Left hindlimb (tissue), 1 donor: ENCODE measurements at regions not wholly inside any gene's neighbourhood (a gene's known extent, or its start where the extent isn't known, plus 50 kb on each side); places are given as distances from the start of the nearest gene placed in this dataset.
"Not testable (repeated sequence)": the region's sequence is repeated elsewhere in the genome, so short reads cannot be mapped to it uniquely, and the experiment has no call there.

Source experiments
- DNase-seq: peaks from one replicate; pipeline ENCODE4 v3.0.0-alpha.2; 2018

DNA sequence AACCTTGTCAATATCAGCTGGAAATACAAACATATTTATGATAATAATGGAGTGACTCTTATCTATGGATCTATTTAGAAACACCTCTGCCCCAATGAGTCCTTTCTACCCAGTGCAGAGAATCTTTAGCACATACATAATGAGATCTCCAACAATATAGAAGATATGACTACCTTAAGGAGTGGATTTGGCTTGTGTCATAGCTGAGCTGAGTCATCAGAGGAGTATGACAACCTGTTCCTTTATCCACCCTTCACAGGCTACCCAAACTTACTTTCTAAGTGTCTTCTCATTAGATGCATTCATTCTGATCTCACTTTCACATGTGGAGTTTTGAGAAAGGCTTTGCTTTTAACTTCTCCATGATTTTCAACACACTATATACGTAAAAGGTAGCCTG is 1218.9 kb downstream of the DSC3 start:
- no peak for DNase-seq

DNA sequence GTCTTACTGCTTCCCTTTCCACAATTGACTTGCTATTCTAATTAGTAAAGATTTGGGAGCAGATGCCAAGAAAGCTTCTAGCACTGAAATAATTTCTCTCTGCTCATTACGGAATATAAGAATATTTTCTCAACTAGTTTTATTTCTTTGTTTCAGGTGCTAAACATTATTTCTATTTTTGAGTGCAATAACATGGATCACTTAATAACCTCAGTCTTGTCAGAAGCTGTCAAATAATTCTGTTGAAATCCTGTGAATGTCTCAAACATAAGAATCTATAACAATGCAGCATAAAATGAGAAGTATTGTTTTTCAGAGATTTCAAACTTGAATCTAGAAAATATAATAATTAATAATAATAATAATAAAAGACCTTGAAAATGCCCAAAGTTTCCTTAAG is 1221.0 kb downstream of the DSC3 start:
- DNase-seq: no peak

DNA sequence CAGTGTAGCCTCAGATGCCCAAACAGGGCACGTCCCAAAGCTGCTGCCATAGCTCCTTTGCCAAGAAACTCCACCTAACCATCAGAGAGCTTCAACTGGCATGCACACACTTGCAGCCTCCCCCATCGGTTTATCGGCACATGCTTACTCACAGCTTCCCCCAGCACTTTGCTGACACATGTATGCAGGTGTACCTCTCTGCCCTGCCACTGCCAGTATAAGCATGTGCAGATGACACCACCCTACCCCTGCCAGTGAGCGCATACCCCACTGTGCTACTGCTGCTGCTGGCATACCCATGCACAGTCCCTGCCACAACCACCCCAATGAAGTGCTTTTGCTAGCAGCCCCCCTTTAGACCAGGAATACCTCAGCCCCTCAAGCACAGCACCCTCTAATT is 1231.0 kb downstream of the DSC3 start:
- no peak for DNase-seq

GRCh38 chr18:29780816-29781215 is 1261.7 kb downstream of the DSC3 start:
- DNase-seq: no peak

DNA sequence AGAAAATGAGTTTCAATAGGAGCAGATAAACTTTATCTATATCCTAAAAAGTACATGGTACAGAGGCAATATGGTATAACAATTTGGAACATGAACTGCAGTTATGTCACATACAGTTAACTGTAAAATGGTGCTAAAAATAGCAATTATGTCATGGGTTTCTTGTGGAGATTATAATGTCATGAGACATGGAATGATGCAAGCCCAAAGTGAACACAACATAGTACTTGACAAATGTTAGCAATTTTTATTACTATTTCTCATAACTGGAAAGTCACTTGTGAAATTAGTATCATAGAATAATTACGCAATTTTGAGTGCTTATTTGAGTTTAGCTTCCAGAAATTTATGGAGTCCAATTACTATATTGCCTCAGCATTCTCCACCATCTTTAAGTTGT is 1263.4 kb downstream of the DSC3 start:
- no peak for DNase-seq

DNA sequence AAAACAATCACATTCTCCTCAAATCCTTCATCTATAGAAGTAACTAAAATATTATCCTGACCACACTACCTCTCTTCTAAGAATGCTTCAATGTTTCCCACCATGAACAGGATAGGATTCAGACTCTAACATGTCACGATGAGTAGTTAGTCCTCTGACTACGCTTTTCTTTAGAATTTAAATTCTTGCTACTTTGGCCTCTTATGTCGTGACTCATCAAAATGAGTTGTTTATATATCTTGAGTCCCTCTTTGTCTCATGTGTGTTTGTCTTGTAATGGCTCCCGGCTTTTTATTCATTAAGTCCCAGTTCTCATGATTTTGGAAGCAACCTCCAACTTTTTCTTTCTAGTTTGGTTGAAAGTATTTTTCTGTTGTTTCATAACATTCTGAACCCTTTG is 1289.2 kb downstream of the DSC3 start:
- DNase-seq: no peak

DNA sequence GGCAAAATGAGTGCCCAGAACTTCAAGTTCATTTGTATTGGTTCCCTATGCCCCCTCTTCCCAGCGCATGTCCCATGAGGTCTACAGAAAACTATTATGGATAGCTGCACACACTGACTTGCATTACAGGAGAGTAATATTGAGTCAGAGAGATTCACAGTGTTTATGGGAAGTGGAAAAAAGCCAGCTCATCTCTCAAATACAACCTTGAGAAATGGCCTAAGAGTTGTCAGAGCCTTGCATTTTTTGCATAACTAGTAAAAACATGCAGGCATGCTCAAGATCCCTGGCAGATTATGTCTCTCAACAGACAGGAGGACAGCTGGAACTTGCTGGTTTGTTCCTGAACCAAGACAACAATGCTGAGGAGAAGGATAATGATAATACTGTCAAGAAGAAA is 1292.8 kb downstream of the DSC3 start:
- DNase-seq: no peak

DNA sequence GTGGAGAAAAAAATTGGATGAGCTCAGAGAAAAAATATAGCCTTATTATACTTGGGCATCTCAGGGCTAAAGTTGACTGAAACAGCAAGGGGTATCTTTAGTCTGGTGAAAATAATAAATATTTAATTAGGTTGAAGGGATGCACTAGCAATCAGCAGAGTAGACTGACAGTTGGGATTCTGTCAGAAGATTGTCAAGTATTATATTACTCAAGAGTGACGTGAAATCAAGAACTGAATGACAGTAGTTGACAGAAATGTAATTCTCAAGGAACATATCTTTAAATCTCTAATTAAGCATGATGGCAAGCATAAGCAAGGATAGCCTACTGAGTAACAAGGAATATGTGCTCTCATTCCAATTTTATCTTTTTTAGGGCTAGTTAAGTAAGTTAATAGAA is 1301.1 kb downstream of the DSC3 start:
- DNase-seq: no peak

DNA sequence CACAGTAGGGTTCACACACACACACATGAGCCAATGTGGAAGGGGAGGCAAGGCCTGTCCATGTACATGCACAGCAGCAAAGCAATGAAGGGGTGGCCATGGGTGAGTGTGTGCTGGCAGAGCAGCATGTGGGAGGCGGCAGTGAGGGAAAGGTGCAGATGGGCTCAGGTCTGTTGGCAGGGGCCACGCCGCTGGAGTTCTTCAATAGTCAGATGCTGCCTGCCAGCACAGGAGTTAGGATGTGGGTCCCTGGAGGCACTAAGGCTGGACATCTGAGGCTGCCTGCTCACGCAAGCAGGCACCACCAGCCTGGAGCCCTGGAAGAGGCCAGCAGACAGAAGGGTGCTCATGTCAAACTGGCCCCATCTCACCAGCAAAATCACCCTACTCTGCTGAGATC is 1304.9 kb downstream of the DSC3 start:
- no peak for DNase-seq

DNA sequence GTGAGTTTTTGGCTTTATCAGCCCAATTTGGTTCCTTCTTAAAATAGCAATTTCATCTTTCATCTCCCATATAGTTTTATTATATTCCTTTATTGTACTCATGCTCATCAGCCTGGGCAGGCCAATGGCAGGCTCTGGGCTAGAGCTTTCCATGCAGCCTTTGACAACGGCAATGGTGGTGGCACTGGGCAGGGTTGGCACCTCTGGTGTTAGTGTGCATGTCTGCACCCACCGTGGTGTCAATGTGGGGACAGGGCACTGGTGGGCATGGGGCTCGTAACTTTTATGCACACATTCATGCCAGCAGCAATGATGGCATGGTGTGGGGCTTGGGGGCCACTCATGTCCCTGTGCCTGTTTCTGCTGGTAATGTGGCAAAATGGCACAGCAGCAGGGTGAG is 1305.4 kb downstream of the DSC3 start:
- no peak for DNase-seq

DNA sequence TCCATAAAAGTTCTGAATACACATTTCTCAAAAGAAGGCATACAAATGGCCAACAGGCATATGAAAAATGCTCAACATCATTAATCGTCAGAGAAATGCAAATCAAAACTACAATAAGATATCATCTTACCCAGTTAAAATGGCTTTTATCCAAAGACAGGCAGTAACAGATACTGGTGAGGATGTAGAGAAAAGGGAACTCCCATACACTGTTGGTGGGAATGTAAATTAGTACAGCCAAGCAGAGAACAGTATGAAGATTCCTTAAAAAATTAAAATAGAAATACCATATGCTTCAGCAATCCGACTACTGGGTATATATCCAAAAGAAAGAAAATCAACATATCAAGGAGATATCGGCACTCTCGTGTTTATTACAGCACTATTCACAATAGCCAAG is 1312.5 kb downstream of the DSC3 start:
- no peak for DNase-seq

DNA sequence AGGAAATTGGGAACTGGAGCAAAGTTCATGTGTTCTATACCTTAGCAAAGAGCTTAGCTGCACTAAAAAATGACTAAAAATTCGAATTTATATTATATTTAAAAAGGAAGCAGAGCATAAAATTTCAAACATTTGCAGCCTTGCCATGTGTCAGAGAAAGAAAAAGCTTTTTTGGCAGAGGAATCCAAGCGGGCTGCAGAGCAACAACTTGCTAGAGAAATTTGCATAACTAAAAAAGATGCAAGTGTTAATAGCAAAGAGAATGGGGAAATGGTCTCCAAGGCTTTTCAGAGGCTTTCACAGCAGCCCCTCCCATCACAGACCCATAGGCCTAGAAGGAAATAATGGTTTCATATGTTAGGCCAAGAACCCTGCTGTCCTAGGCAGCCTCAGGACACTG is 1315.9 kb downstream of the DSC3 start:
- no peak for DNase-seq

- not testable (repeated sequence) for DNase-seq
These were observed 1319.1 kb downstream of the DSC3 start for GRCh38 chr18:29723486-29723885.

GRCh38 chr18:29715960-29716359 is 1326.6 kb downstream of the DSC3 start:
- not testable (repeated sequence) for DNase-seq

DNA sequence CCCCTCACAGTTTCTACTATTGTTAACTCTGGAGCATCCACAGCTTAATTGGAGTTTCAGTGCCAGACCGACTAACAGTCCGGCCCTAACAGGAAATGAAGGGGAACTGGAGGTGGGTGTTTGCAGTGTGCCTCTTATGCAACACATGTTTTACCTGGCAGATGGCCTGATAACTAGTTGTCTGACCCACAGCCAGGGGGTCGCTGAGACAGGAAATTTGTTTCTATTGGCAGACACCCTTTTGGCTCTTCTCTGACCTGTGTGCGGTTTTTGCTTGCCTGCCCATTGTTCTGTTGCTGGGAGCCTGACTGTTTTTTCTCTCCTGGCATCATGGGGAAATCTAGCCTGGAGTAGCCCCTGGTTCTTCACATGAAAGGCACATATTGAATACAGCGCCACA is 1329.8 kb downstream of the DSC3 start:
- DNase-seq: no peak

DNA sequence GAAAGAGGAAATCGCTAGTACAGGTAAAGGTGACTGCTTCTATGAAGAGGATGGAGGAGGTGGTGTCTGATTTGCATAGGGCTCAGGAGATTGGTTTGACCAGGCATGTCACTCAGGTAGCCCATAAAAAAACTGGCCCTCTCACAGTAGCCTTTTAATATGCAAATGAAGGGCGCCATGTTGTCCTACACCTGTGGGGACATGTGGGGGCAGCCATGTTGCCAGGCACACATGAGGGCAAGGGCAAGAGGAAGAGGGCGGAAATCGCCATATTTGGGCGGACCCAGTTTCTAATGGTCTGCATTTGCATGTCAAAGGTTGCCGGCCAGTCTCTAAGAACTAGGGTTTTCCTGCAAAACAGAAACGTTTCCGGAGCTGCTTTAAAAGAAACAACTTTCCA is 1330.6 kb downstream of the DSC3 start:
- no peak for DNase-seq

- no peak for DNase-seq
These were observed 1349.2 kb downstream of the DSC3 start for GRCh38 chr18:29693334-29693733.

GRCh38 chr18:29681578-29681977 is 1361.0 kb downstream of the DSC3 start:
- no peak for DNase-seq

DNA sequence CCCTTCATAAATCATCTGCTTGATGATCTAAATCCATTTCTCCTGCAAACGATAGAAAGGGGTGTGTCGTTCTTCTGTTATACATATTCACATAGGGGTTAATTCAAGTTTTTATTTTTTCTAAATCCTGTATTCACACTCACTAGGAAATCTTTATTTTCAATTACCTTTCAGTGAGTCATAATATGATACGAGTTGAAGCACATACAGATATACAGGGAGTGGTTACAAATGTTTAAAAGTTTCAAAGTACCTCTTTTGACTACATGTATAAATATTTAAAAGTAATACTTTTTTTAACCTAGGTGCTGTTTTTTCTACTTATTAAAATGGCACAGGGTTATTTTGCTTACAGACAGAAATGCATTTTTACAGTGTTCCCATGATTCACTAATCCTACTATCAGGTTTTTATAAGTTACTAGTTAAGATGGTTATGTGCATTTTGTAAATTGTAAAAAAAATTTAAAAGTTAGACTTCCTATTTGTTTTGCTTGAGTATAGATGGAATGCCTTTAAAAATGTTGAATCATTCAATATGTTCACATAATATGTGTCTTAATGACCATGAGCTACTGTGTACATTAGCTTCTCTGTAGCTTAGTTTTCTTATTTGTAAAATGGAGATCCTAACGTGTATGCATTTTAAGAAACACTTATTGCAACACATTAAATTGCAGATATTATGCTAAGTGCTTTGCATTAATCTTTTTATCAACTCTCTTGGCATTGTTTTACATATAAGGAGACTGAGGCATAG is 1378.1 kb downstream of the DSC3 start:
- DNase-seq: no peak

DNA sequence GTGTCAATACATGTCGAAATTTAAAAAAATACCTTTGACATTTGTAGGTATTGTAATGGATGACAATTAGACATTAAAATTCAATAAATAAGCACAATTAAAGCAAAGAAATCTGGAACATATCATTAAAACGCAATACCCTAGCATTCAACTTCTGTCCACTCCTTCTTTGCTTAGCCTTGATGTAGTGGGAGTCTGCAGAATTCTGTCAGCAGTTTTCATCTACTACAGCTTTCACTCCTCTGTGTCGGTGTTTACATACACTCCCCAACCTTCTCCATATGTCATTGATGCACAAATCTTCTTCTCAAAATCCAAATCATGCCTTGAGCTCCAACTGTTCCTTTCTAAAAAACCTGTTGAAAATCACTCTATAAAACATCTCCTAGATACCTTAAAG is 1380.6 kb downstream of the DSC3 start:
- DNase-seq: no peak

GRCh38 chr18:29660777-29661176 is 1381.8 kb downstream of the DSC3 start:
- DNase-seq: no peak

- no peak for DNase-seq
These were observed 1388.8 kb downstream of the DSC3 start for GRCh38 chr18:29653671-29654215.

DNA sequence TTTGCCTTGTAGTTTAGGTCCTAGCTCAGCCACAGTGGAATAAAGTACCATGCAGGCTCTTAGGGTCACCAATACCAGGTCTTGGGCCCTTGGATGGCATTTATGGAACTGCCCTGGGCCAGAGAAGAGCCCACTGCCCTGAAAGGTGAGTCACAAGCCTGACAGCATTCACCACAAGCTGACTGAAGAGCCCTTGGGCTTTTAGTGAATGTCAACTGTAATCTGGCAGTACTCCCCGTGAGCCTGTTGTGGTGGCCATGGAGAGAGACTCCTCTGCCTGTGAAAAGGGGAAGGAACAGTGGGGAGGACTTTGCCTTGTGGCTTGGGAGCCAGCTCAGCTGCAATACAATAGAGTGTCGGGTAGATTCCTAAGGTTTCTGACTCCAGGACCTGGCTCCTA is 1389.7 kb downstream of the DSC3 start:
- DNase-seq: no peak

- no peak for DNase-seq
These were observed 1391.3 kb downstream of the DSC3 start for GRCh38 chr18:29651122-29651680.

DNA sequence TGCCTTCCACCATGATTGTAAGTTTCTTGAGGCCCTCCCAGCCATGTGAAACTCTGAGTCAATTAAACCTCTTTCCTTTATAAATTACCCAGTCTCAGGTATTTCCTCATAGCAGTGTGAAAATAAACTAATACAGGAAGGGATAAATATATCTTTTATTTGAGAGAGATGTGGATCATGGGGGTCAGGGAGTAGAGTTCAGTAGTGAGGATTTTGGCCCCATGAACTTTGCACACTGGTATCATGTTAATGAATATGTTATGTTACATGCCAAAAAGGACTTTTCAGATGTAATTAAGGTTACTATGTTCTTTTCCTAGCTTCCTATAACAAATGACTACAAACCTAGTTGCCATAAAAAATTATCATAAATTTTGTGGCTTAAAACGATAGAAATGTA is 1393.7 kb downstream of the DSC3 start:
- DNase-seq: no peak
